GM12891 (cell line): ENCODE measurements at regions not wholly inside any gene's neighbourhood (a gene's known extent, or its start where the extent isn't known, plus 50 kb on each side); places are given as distances from the start of the nearest gene placed in this dataset.

Experiments used
- POLR2A ChIP-seq: IDR thresholded peaks from 2 replicates; pipeline ENCODE4 v1.6.1; 2011; ENCODE audit warnings: low read depth, low read length, control low read depth
- TAF1 ChIP-seq: IDR thresholded peaks from 2 replicates; pipeline ENCODE4 v1.6.1; 2011; ENCODE audit warnings: low read depth, low read length, control low read depth

GRCh38 chr10:118522791-118523498, 72.5 kb downstream of the PRLHR start:
- TF ChIP-seq POLR2A (no peak), TAF1 (no peak)
